HG03439 (cell line): ENCODE measurements at regions not wholly inside any gene's neighbourhood (a gene's known extent, or its start where the extent isn't known, plus 50 kb on each side); places are given as distances from the start of the nearest gene placed in this dataset.
"Not testable (repeated sequence)": the region's sequence is repeated elsewhere in the genome, so short reads cannot be mapped to it uniquely, and the experiment has no call there.

ENCODE experiments used
- ATAC-seq: cut with Tn5 transposase; IDR thresholded peaks from one replicate; pipeline ENCODE4 v1.9.1; 2021; ENCODE audit warnings: mild to moderate bottlenecking, moderate library complexity; ENCODE audit not compliant: unreplicated experiment

DNA sequence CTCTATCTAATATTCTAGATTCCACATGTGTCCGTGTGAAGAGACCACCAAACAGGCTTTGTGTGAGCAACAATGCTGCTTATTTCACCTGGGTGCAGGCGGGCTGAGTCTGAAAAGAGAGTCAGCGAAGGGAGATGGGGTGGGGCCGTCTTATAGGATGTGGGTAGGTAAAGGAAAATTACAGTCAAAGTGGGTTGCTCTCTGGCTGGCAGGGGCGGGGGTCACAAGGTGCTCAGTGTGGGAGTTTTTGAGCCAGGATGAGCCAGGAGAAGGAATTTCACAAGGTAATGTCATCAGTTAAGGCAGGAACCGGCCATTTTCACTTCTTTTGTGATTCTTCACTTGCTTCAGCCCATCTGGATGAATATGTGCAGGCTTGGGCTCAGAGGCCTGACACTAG is 779.3 kb downstream of the RNF144A start:
- ATAC-seq, result not testable (repeated sequence)

DNA sequence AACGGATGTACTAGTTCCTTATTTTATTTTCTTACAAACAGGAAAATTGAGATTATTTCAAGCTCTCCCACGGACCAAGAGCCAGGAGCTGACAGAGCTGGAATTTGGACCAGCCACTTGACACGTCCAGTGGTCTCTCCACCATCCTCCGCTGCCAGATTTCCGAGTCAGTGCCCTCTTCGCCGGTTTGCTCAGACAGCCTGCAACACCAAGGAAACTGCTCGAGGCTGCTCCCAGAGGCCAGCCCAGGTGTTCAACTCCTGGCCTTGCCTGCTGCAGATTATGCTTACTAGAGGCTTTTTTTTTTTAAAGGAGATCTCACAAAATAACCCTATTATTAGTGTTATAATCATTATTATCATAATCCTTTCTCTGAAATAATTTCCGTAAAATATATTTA is 779.8 kb downstream of the RNF144A start:
- no peak for ATAC-seq

DNA sequence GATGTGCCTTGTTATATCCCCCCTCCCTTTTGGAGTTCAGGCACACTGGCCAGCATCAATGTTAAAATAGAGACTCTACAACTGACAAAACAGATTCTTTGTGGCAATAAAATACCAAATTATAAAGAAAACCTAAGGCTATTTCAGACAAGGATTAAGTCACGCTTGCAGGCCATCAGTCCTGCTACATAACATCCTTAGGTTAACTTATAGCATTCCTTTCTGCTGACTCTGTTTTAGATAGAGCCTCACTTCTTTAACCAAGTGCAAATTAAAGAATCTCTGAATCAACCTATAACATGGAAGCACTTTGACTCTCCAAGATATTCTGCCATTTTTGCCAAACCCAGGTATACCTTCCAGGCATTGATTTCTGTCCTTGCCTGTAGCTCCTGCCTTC is 784.6 kb downstream of the RNF144A start:
- ATAC-seq, result no peak

DNA sequence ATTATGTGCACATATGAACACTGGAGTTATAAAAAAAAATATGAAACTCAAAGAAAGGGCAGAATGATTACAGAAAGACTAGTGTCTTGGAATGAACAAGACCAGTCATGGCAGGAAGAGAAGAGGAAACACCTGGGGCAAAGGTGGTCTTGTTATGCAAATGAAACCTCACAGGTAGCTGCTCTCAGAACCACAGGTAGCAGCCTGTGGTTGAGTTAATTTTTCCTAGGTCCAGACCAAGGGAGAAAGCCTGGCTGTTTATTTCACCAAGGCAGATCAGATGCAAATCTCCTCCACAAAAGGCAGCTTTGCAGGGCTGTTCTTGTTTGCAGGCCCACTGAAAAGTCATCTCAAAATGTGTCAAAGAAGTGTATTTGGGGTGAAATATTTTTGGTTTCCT is 785.8 kb downstream of the RNF144A start:
- ATAC-seq, result no peak

DNA sequence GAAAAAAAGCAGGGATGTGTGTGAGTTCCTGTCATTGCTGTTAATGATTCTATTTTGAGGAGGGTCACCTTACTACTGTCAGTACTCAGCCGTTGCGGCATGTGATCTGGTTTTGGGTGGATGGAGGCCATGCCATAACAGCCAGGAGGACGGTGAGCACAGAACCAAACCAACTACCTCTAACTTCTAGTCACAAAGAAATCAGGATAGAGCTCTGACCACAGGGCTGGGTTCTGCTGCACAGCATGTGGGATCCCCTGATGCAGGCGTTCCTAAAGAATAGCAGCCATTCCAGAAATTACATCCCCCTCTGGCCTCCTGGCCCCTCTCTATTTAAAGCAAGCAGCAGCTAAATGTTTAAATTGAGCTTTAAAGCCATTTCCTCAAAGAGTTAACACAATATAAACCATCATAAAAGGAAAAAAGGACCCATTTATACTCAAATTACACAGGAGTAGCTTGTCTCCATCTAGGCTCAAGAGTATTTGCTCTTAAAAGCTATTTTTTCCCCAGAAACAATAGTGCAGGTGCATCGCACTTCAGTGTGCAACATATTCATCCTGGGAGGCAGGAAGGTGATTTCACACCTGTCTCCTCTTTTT is 786.4 kb downstream of the RNF144A start:
- no peak for ATAC-seq

DNA sequence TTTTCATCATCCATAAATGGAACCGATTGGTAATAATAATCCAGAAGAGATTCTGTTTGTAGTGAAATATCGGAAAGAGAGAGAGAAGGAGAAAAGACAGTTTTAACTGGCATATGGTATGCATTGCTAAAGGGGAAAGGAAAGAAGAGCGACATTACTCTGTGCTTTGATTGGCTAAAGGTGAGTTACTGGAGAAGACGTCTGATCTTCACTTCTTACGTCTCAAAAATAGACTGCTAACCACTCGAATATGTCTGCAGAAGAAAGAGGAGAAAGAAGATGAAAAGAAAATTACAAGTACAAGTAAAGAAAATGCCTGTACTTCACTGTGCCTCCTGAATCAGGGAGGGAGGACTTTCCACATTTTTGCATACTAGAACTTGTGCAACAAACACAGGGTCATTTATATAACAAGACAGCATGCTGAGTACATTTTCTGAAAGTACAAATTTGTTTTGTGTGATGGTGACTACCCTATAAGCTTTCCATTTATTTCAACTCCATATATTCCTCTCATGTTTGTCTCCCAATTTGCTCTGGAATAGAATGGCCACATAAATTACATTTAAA is 787.2 kb downstream of the RNF144A start:
- no peak for ATAC-seq

DNA sequence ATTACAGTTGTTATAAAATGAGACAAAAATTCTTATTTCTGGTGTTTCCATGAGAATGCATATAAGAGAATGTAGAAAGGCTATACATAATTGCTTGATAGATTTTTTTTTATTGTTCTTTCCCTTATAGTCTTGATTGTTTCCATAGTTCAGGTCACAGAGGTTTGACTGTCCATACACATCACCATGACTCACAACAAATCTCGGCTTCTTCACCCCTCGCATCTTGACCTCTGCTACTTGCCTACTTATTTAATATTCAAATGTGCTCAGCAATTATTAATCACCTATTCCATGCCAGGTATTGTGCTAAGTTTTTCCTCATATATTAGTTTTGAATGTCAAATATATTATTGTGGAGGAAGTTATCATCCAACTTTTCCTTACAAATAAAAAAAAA is 789.6 kb downstream of the RNF144A start:
- ATAC-seq, result no peak

DNA sequence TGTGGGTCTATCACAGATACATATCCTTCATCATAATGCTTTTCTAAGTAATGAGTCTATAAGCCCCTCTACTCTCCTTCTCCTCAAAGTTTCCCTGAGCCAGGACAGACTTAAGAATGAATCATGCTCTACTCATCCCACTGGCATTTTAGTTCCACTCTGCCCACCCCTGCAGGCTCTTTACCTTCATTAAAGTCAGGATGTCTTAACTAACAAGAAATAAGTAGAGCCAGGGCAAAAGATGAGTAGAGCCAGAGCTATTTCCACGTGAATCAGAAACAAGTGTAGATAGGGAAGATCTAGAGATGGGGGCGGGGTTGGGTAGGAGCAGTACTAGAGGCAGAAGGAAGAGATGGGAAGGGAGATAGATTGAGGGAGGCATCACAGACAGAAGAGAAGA is 790.5 kb downstream of the RNF144A start:
- ATAC-seq, result no peak

DNA sequence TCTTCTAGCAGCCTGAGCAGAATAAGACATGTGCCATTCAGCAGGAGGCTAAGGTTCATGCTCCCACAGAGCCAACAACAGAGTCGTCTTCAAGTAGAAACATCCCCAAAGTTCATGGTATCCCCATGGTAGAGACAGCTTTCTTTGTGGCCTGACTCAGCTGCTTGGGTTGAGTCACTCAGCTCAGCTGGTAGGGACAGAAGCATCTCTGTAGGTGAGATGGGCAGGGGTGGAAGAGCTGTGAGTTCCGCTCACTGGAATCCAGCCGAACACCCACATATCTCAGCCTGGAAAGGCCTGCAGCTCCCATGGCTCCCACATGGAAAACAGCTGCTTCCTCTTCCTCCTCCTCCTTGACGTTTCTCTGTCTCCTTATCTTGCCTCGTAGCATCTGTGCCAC is 792.7 kb downstream of the RNF144A start:
- ATAC-seq, result no peak

DNA sequence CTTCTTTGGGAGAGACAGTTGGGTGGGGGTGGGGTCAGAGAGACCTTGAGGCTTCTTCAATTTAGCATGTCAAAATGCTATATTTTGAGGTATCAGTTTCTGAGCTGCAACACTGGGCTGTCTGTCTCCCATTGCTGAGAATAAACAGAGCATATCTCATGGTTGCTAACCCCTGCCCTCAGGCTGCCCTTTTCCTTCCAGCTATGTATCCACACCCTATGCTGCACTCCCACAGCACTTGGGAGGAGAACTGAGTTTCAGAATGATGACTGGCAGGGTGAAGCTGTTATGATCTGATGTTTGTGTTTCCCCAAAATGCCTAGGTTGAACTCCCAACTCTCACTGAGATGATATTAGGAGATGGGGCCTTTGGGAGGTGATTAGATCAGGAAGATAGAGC is 794.0 kb downstream of the RNF144A start:
- ATAC-seq, result no peak

DNA sequence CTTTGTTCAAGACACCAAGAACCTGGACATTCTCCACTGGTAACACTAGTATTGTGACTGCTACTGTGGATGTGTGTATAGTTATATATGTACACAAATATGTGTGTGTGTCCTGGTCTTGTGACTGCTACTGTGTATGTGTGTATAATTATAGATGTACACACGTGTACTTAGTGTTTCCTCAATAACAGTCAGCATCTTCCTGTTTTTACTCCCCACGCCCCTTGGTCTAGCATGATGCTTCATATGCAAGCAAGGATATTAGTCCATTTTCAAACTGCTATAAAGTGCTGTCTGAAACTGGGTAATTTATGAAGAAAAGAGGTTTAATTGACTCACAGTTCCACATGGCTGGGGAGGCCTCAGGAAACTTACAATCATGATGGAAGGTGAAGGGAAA is 802.7 kb downstream of the RNF144A start:
- ATAC-seq, result no peak

DNA sequence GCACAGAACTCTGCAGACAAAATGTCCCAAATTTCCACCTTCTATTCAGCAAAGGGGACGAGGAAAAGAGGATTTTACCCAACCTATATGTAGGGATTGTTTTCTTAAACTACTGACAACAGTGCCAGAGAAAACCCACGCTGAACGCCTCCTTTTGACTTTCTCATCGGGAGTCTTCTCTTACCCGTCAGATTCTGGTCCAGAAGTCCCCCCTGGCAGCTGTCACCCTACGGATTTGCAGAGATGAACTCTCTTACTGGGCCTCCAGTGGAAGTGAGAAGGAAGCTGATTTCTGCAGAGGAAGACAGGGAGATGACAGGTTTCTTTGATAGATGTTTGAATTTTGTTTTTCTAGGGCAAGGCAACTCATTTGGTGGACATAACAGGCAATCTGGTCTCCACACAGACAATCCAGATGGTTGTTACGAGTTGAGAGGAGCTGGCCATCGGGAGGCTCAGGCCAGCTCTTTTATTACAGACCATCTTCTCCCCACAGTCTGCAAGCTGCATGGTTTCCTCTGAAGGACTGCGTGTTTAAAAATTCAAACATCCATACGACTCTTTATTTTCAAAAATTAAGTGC is 804.3 kb downstream of the RNF144A start:
- ATAC-seq, result no peak

DNA sequence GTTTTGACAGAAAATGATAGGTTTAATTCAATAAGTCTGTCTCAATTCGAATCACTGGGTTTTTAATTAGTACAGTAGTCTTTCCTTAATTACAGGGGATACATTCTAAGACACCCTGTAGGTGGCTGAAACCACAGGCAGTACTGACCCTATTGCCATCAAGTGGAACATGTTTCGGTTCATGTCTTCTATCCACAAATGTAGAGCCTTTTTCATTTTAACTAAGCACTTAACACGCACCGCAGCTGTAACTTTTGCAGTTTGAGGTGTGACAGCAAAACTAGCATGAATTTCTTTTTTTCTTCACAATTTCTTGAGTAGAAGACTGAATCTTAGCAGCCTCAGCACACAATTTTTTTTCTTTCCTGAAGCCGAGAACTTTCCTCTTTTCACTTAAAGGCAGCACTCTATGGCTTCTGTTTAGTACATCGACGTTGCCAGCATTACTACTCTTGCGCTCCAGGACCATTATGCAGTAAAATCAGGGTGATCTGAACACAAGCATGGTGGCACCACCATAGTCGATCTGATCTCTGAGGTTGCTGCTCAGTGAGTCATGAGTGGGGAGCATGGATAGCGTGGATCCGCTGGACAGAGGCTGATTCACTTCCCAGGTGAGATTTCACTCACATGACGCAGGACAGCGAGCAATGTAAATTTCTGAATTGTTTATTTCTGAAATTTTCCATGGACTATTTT is 805.1 kb downstream of the RNF144A start:
- peak; percentile 70 for ATAC-seq

DNA sequence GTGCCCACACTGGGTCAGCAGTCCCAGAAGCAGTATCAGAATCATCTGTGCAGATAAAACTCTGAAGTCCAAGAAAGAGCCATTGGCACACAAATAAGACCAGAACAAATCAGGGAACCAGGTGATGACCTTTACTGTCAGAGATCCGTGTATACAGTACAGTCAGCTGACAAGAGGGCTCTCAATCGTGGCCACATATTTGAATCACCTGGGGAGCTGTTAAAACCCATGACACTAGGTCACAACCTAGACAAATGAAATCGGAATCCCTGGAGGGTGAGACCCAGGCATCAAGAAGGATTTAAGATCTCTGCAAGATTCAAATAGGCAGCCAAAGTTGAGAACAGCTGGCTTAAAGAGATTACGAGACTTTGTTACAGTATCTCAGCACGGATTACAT is 807.1 kb downstream of the RNF144A start:
- ATAC-seq, result no peak

DNA sequence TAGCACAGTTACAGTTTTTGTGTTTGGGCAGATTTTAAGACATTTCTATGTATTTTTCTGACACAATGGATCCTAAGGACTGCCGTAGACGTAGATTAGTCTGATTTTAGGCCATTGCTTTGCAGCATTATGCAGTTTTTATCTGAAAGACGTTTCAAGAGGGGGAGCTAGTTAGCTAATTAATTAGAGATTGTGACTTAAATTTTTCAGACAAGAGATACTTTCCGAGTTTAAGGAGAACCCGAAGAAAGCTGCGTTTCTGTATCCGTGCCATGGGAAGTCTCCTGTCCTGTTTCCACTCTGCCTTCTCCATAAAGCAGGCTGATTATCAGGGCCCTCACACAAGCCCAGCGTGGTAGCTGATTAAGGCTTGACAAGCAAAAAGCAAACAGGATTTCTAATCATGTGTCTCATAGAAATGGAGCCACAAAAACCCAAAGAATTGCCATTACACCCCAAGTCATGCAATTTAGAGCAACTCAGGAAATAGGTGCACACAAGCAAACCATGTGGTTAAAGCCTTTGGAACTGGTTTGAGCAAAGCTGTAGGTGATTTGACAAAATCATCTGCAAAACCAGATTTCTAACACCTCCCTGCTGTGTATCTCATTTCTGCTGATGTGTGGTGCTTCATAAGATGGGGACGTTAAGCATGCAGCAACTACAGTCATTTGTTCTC is 808.1 kb downstream of the RNF144A start:
- ATAC-seq, result no peak

DNA sequence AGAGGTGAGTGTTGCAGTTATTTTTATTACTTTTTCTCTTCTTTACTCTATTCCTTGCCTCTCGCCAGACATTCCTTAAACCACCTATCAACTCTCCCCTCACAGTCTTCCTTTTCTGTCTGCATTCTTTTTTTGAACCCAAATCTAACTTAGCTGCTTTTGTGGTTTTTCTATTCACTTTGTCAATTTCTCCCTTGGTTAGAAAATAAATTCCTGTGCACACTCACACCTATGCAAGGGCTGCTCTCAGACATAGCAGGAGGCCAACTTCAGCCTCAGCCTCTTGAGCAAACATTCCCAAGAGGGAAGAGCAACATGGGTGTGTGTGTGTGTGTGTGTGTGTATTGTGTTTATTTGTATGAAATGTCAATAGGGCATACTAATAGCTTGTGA is 808.6 kb downstream of the RNF144A start:
- no peak for ATAC-seq

DNA sequence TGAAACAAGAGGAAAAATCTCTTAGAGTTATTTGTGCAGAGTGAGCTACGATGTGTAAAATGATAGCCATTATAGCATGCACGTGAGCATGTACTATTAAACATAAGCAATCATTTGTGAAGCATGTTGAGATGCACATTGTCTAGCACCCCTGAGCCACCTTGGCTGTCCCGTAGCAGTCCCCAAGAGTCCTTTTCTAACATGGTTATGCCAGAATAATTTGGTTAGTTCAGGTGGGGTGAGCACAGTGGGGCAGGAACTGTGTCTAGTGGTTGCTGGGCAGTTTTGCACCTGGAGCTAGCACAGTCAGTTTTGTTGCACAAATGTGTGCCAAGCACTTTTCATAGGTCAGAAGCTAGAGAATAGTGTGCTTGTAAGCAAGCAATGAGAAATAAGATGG is 809.8 kb downstream of the RNF144A start:
- ATAC-seq, result no peak

DNA sequence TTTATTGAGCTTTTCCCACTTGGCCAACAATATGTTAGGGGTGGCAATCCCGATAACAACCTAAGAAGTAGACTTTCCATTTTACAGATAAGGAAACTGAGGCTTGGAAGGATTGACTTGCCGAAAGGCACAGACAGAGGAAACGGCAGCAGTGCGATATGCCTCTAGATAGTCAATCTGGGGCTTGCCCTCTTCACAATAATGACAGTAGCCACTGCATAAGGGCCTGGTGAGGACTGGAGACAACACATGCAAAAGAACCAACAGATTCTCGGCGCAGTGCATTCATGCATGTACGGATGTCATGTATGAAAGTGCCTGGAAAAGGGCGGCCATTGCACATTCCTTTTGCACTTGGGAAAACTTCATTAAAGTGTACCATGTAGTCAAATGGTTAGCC is 811.2 kb downstream of the RNF144A start:
- no peak for ATAC-seq

DNA sequence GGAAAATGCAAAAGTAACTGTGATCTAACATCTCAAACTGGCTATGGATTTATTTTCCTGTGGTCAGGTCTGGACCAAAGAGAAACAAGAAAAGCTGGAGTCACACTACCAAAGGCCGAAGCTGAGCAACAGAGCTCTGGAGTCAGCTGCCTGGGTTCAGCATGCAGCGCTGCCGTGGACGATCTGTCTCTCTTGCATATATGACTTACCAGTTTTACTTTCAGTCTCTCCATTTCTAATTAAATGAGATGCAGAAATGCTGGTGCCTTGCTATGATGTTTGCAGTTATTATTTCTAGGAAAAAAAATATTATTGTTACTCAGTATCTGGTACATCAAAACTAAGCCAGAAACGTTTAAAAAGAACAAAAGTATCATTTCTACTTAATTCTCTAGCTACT is 813.2 kb downstream of the RNF144A start:
- no peak for ATAC-seq

DNA sequence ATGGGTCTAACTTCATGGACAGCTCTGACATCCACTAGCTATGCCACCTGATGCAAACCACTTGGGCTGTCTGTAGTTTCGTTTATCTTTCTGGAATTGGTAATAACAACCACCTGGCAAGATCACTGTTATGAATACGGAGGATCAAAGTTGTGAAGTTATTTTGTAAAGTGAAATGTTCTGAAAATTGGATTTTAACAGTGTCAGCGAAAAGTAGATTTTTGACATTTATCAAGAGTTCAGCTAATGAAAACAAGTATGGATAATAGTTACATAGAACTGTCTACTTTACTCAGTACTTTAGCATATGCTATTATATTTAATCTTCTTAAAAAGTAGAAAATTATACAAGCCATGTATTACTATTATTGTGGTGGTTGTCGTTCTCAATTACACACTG is 813.8 kb downstream of the RNF144A start:
- no peak for ATAC-seq

DNA sequence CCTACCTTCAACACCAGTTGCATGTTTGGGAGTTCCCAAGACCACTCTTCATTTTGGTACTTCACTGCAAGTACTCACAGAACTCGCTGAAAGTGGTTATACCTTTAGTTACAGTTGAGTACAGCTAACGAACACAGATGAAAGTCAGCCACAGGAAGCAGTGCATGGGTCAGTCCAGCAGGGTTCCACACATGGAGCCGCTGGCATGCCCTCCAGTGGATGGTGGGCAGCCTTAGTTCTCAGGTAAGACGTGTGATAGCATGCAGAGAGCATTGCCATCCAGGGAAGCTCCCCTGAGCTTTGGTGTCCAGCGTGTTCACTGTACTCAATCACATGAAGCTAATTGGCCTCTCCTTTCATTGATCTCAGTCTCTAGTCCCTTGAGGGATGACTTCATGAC is 815.3 kb downstream of the RNF144A start:
- ATAC-seq, result no peak
